RWPE1 (cell line): ENCODE measurements at regions not wholly inside any gene's neighbourhood (a gene's known extent, or its start where the extent isn't known, plus 50 kb on each side); places are given as distances from the start of the nearest gene placed in this dataset.

ENCODE experiments used
- CTCF ChIA-PET: fragments of 350-600 bp; sonication (Branson Sonifier 250); formaldehyde crosslinking; extraction: SDS; loops from one replicate; lab custom pipeline; 2021; lab: Yijun Ruan, JAX
- POLR2A ChIA-PET: fragments of 400-600 bp; formaldehyde crosslinking; extraction: SDS; loops from one replicate; lab custom pipeline; 2020; ENCODE audit warnings: antibody characterized with exemption; ENCODE audit not compliant: low non-redundant PET; lab: Yijun Ruan, JAX
- DNase-seq: peaks from one replicate; pipeline ENCODE4 v3.0.0; 2012; ENCODE audit warnings: low spot score
- H3K27ac ChIP-seq: fragments of 450-650 bp; 2 replicates; pipeline ENCODE4 v1.5.1; 2017
- CTCF ChIP-seq: fragments of 450-650 bp; conservative IDR thresholded peaks from 2 replicates; pipeline ENCODE4 v1.5.1; 2017; ENCODE audit warnings: low read depth, mild to moderate bottlenecking

- no peak for TF ChIP-seq CTCF
- ChIA-PET POLR2A (no interaction called here), CTCF (interaction anchor here (0.6 kb wide), 1 partner anchor 8 kb away, joined by 4 read pairs; no protein-coding TSS in a partner anchor)
- H3K27ac ChIP-seq, result no peak overlapping the region
- no peak for DNase-seq
Measured at GRCh38 chr2:239854596-239854995, 170.5 kb downstream of the NDUFA10 start.

GRCh38 chr2:239853706-239854327 lies 171.3 kb downstream of the NDUFA10 start:
- no peak for TF ChIP-seq CTCF
- no peak overlapping the region for H3K27ac ChIP-seq
- no peak for DNase-seq
- ChIA-PET CTCF (no interaction called here), POLR2A (no interaction called here)

GRCh38 chr2:239853121-239853520 lies 172.0 kb downstream of the NDUFA10 start:
- POLR2A ChIA-PET, result no interaction called here
- CTCF ChIA-PET, result no interaction called here
- no peak for TF ChIP-seq CTCF
- H3K27ac ChIP-seq, result no peak overlapping the region
- no peak for DNase-seq

GRCh38 chr2:239852272-239852671 lies 172.9 kb downstream of the NDUFA10 start:
- no peak overlapping the region for H3K27ac ChIP-seq
- no peak for DNase-seq
- ChIA-PET POLR2A (no interaction called here), CTCF (no interaction called here)
- TF ChIP-seq CTCF, result no peak

GRCh38 chr2:239846789-239847676 lies 178.1 kb downstream of the NDUFA10 start:
- DNase-seq, result no peak
- H3K27ac ChIP-seq, result no peak overlapping the region
- POLR2A ChIA-PET, result no interaction called here
- CTCF ChIA-PET, result no interaction called here
- no peak for TF ChIP-seq CTCF

GRCh38 chr2:239845968-239846367 lies 179.2 kb downstream of the NDUFA10 start:
- POLR2A ChIA-PET, result no interaction called here
- H3K27ac ChIP-seq, result no peak overlapping the region
- no peak for TF ChIP-seq CTCF
- CTCF ChIA-PET, result interaction anchor here (0.7 kb wide), 1 partner anchor 9 kb away, joined by 4 read pairs; no protein-coding TSS in a partner anchor
- no peak for DNase-seq
